ENCODE measurements at regions not wholly inside any gene's neighbourhood (a gene's known extent, or its start where the extent isn't known, plus 50 kb on each side); places are given as distances from the start of the nearest gene placed in this dataset.

DNA sequence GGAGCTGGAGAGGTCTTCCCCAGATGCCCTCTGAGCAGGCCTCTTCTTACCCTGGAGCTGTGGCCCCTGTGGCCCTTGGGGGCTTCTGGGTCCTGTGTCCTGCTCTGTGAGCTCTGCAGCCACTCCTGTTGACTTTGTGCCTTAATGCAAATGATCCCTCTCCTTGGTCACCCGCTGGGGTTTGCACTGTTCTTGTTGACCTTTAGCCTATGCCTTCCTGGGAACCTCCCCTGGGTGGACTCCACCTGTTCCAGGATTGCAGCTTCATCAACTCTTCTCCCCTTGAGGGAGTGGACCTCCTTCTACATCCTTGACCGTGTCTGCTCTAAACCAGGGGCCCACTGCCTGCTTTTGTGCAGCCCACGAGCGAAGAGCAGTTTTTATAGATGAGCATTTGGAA, 58.6 kb upstream of the CTBP2 start (continued):
- TF ChIP-seq, protein P1, sequence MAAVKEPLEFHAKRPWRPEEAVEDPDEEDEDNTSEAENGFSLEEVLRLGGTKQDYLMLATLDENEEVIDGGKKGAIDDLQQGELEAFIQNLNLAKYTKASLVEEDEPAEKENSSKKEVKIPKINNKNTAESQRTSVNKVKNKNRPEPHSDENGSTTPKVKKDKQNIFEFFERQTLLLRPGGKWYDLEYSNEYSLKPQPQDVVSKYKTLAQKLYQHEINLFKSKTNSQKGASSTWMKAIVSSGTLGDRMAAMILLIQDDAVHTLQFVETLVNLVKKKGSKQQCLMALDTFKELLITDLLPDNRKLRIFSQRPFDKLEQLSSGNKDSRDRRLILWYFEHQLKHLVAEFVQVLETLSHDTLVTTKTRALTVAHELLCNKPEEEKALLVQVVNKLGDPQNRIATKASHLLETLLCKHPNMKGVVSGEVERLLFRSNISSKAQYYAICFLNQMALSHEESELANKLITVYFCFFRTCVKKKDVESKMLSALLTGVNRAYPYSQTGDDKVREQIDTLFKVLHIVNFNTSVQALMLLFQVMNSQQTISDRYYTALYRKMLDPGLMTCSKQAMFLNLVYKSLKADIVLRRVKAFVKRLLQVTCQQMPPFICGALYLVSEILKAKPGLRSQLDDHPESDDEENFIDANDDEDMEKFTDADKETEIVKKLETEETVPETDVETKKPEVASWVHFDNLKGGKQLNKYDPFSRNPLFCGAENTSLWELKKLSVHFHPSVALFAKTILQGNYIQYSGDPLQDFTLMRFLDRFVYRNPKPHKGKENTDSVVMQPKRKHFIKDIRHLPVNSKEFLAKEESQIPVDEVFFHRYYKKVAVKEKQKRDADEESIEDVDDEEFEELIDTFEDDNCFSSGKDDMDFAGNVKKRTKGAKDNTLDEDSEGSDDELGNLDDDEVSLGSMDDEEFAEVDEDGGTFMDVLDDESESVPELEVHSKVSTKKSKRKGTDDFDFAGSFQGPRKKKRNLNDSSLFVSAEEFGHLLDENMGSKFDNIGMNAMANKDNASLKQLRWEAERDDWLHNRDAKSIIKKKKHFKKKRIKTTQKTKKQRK (IDR thresholded peaks at IDR 0.05; ENCODE audit: low read depth, low read length): no peak
- TF ChIP-seq, protein P2, sequence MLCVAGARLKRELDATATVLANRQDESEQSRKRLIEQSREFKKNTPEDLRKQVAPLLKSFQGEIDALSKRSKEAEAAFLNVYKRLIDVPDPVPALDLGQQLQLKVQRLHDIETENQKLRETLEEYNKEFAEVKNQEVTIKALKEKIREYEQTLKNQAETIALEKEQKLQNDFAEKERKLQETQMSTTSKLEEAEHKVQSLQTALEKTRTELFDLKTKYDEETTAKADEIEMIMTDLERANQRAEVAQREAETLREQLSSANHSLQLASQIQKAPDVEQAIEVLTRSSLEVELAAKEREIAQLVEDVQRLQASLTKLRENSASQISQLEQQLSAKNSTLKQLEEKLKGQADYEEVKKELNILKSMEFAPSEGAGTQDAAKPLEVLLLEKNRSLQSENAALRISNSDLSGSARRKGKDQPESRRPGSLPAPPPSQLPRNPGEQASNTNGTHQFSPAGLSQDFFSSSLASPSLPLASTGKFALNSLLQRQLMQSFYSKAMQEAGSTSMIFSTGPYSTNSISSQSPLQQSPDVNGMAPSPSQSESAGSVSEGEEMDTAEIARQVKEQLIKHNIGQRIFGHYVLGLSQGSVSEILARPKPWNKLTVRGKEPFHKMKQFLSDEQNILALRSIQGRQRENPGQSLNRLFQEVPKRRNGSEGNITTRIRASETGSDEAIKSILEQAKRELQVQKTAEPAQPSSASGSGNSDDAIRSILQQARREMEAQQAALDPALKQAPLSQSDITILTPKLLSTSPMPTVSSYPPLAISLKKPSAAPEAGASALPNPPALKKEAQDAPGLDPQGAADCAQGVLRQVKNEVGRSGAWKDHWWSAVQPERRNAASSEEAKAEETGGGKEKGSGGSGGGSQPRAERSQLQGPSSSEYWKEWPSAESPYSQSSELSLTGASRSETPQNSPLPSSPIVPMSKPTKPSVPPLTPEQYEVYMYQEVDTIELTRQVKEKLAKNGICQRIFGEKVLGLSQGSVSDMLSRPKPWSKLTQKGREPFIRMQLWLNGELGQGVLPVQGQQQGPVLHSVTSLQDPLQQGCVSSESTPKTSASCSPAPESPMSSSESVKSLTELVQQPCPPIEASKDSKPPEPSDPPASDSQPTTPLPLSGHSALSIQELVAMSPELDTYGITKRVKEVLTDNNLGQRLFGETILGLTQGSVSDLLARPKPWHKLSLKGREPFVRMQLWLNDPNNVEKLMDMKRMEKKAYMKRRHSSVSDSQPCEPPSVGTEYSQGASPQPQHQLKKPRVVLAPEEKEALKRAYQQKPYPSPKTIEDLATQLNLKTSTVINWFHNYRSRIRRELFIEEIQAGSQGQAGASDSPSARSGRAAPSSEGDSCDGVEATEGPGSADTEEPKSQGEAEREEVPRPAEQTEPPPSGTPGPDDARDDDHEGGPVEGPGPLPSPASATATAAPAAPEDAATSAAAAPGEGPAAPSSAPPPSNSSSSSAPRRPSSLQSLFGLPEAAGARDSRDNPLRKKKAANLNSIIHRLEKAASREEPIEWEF (IDR thresholded peaks at IDR 0.05; ENCODE audit: insufficient replicate concordance, low read depth, low read length): no peak
- no peak for TF ChIP-seq HDGF (IDR thresholded peaks at IDR 0.05)
- no peak for TF ChIP-seq RB1 (IDR thresholded peaks at IDR 0.05; ENCODE audit: borderline replicate concordance)
